HG03558 (cell line): ENCODE measurements at regions not wholly inside any gene's neighbourhood (a gene's known extent, or its start where the extent isn't known, plus 50 kb on each side); places are given as distances from the start of the nearest gene placed in this dataset.
A peak's percentile ranks its signal among the peaks of the same experiment; 100 is the strongest.
"Not testable (repeated sequence)": the region's sequence is repeated elsewhere in the genome, so short reads cannot be mapped to it uniquely, and the experiment has no call there.

Experiments used
- ATAC-seq: cut with Tn5 transposase; IDR thresholded peaks from one replicate; pipeline ENCODE4 v1.9.1; 2021; ENCODE audit warnings: moderate number of reproducible peaks; ENCODE audit not compliant: unreplicated experiment; ENCODE audit errors: extremely low read depth

DNA sequence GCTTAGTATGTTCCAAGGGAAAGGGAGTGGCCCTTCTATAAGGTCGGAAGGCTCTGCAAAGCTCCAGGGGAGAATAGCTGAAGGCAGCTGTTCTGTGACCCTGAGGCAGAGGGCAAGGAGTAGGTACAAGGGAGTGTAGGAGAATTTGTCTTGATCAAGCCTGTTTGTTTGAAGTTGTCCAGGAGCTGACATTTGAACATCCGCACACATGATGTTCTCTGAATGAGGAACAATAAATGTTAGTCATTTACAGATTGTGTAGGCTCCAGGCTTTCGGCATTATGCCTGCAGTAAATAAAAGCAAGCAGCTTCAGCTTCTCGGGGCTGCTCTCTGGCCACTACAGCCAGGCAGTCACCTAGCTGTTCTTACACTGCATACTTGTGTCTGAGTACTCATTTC, 52.7 kb downstream of the CTAGE6 start:
- ATAC-seq, result not testable (repeated sequence)

DNA sequence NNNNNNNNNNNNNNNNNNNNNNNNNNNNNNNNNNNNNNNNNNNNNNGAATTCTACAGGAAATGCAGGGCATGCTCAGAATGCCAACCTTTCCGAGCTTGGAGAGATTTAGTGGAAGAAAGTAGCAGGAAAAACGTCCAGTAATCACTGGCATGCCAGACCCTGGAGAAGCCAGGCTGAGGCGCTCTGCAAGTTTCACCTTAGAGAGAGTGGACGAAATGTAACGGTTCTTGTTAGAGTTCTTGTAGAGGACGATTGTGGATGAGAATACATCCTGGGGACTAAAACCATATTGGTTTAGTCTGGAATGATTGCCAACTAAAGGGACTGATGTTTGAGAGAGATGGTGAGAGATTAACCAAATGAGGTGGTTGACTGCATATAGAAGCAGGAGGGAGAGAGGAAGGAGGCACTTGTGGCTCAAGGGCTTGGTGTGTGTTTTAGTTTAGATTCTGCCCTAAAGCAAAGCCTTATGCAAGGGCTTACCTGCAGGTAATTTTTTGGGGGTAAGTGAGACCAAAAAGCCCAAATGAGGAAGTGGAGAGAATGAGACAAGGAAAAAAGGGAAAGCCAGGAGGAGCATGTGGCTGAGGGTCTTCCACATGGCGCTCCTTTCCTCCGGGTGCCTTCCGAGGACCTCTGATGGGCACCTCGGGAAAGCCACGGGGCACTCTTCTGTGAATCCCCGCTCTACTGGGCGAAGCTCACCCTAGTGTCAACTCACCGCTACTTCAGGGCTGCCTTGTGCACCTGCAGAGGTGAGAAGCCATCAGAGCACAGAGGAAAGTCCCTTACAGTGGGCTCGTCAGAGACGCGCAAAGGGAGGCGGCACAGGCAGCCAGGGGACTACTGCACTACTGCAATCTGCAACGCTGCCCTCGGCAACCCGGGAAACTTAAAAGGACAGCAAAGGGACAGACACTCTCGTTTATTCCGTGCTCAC, 56.5 kb downstream of the CTAGE6 start:
- peak; percentile 98 for ATAC-seq
